GM18498 (cell line): ENCODE measurements at regions not wholly inside any gene's neighbourhood (a gene's known extent, or its start where the extent isn't known, plus 50 kb on each side); places are given as distances from the start of the nearest gene placed in this dataset.
"Not testable (repeated sequence)": the region's sequence is repeated elsewhere in the genome, so short reads cannot be mapped to it uniquely, and the experiment has no call there.

Experiments used
- ATAC-seq: cut with Tn5 transposase; IDR thresholded peaks from one replicate; pipeline ENCODE4 v1.9.1; 2021; ENCODE audit warnings: mild to moderate bottlenecking, moderate library complexity; ENCODE audit not compliant: unreplicated experiment

GRCh38 chr5:39539470-39539869 is 114.7 kb upstream of the DAB2 start:
- no peak for ATAC-seq

GRCh38 chr5:39534690-39535089 is 109.9 kb upstream of the DAB2 start:
- ATAC-seq: no peak

- ATAC-seq: no peak
These were observed 109.0 kb upstream of the DAB2 start for GRCh38 chr5:39533749-39534148.

GRCh38 chr5:39532511-39532910 is 107.7 kb upstream of the DAB2 start:
- ATAC-seq: no peak

- ATAC-seq: no peak
These were observed 106.5 kb upstream of the DAB2 start for GRCh38 chr5:39531306-39531705.

- no peak for ATAC-seq
These were observed 102.2 kb upstream of the DAB2 start for GRCh38 chr5:39526914-39527477.

GRCh38 chr5:39525781-39526180 is 101.0 kb upstream of the DAB2 start:
- ATAC-seq: not testable (repeated sequence)

- no peak for ATAC-seq
These were observed 100.5 kb upstream of the DAB2 start for GRCh38 chr5:39525271-39525670.

- no peak for ATAC-seq
These were observed 99.0 kb upstream of the DAB2 start for GRCh38 chr5:39523821-39524220.

- ATAC-seq: no peak
These were observed 97.3 kb upstream of the DAB2 start for GRCh38 chr5:39521940-39522590.

GRCh38 chr5:39521098-39521860 is 96.5 kb upstream of the DAB2 start:
- ATAC-seq: no peak

- no peak for ATAC-seq
These were observed 95.4 kb upstream of the DAB2 start for GRCh38 chr5:39520232-39520572.

- no peak for ATAC-seq
These were observed 94.9 kb upstream of the DAB2 start for GRCh38 chr5:39519566-39520231.

GRCh38 chr5:39519079-39519478 is 94.3 kb upstream of the DAB2 start:
- ATAC-seq: no peak

GRCh38 chr5:39518516-39518915 is 93.7 kb upstream of the DAB2 start:
- ATAC-seq: no peak

GRCh38 chr5:39517800-39518199 is 93.0 kb upstream of the DAB2 start:
- ATAC-seq: no peak

- ATAC-seq: no peak
These were observed 91.1 kb upstream of the DAB2 start for GRCh38 chr5:39515881-39516280.

- ATAC-seq: no peak
These were observed 88.5 kb upstream of the DAB2 start for GRCh38 chr5:39513236-39513635.

- no peak for ATAC-seq
These were observed 81.4 kb upstream of the DAB2 start for GRCh38 chr5:39506211-39506610.

- no peak for ATAC-seq
These were observed 81.0 kb upstream of the DAB2 start for GRCh38 chr5:39505791-39506190.

- ATAC-seq: no peak
These were observed 80.6 kb upstream of the DAB2 start for GRCh38 chr5:39505363-39505762.

GRCh38 chr5:39503155-39503554 is 78.4 kb upstream of the DAB2 start:
- ATAC-seq: no peak
